CD4-positive, alpha-beta T cell (primary cell): ENCODE measurements at regions not wholly inside any gene's neighbourhood (a gene's known extent, or its start where the extent isn't known, plus 50 kb on each side); places are given as distances from the start of the nearest gene placed in this dataset.

Source experiments
- ATAC-seq: fragments of 200-7000 bp; cut with Tn5 transposase; one replicate; pipeline ENCODE4 v1.10.0; 2022; ENCODE audit warnings: mild to moderate bottlenecking; ENCODE audit not compliant: poor library complexity
- CTCF ChIA-PET: fragments of 350-600 bp; sonication (Branson Sonifier 250); formaldehyde crosslinking; loops from one replicate; lab custom pipeline; 2021; ENCODE audit warnings: antibody characterized with exemption, inconsistent platforms; lab: Charles Lee
- POLR2A ChIA-PET: fragments of 350-600 bp; sonication (Branson Sonifier 250); formaldehyde crosslinking; loops from one replicate; lab custom pipeline; 2021; ENCODE audit warnings: antibody characterized with exemption, inconsistent platforms; lab: Charles Lee
- DNase-seq, 14 experiments: peaks; one replicate each; pipeline ENCODE4 v3.0.0-alpha.2; 2013 to 2020; ENCODE audit warnings: mixed read lengths in 2 of 14
- H3K27ac ChIP-seq, 2 donors: one replicate each; pipeline versions ENCODE4 v1.5.1 to v1.7.0; 2013; ENCODE audit warnings: low read length in 2 of 2, low read depth in 1 of 2, mild to moderate bottlenecking in 1 of 2
- H3K27me3 ChIP-seq, 2 experiments: 1 replicate in 1 of 2; 2 replicates in 1 of 2; pipeline versions ENCODE4 v1.6.1 to v1.7.0; 2013; ENCODE audit warnings: low read length in 2 of 2, control low read depth in 1 of 2, mild to moderate bottlenecking in 1 of 2, moderate library complexity in 1 of 2; ENCODE audit not compliant: insufficient read depth in 2 of 2, control insufficient read depth in 1 of 2
- H3K36me3 ChIP-seq: one replicate; pipeline ENCODE4 v1.6.1; 2013; ENCODE audit warnings: low read length, control low read depth; ENCODE audit not compliant: insufficient read depth
- H3K4me1 ChIP-seq: one replicate; pipeline ENCODE4 v1.6.1; 2013; ENCODE audit warnings: low read length, control low read depth; ENCODE audit not compliant: insufficient read depth
- H3K4me3 ChIP-seq: one replicate; pipeline ENCODE4 v1.5.1; 2013; ENCODE audit warnings: mild to moderate bottlenecking, low read length, moderate library complexity
- H3K9me3 ChIP-seq, 2 experiments: 1 replicate in 1 of 2; 2 replicates in 1 of 2; pipeline versions ENCODE4 v1.6.1 to v1.7.0; 2013; ENCODE audit warnings: low read length in 2 of 2, mild to moderate bottlenecking in 2 of 2, control low read depth in 1 of 2, moderate library complexity in 1 of 2; ENCODE audit not compliant: control insufficient read depth in 1 of 2, insufficient read depth in 1 of 2
- H3K27ac Mint-ChIP-seq: one replicate; pipeline ENCODE4 v1.8.0; 2020; ENCODE audit warnings: mixed read lengths
- H3K27me3 Mint-ChIP-seq: one replicate; pipeline ENCODE4 v1.8.0; 2021; ENCODE audit warnings: mixed read lengths
- H3K36me3 Mint-ChIP-seq: one replicate; pipeline ENCODE4 v1.8.0; 2021; ENCODE audit warnings: low read depth, mixed read lengths
- H3K4me1 Mint-ChIP-seq: one replicate; pipeline ENCODE4 v1.8.0; 2021; ENCODE audit warnings: low read depth, mixed read lengths
- H3K4me3 Mint-ChIP-seq: one replicate; pipeline ENCODE4 v1.8.0; 2020; ENCODE audit warnings: mild to moderate bottlenecking, mixed read lengths
- H3K9me3 Mint-ChIP-seq: one replicate; pipeline ENCODE4 v1.8.0; 2020; ENCODE audit warnings: mixed read lengths
- CTCF ChIP-seq: fragments of 200-600 bp; IDR thresholded peaks from one replicate; pipeline ENCODE4 v1.8.0; 2022; ENCODE audit warnings: antibody characterized with exemption, mild to moderate bottlenecking
- intact Hi-C, 2 experiments: fragments of 100-400 bp; cut with DNase I in 1 of 2; cut with micrococcal nuclease in 1 of 2; formaldehyde crosslinking; loops; one replicate each; pipeline versions ENCODE4 v1.15.1 to v1.9.0; 2023 to 2025; cut with DNase I, micrococcal nuclease

GRCh38 chr12:111040690-111041089 is 120.3 kb upstream of the MYL2 start:
- intact Hi-C loops: no loop called here
- Histone ChIP-seq H3K9me3 (peaks cover 0 to 12% of the 10 kb centered on the region in 2 experiments), H3K4me1 (peaks cover 10% of the 10 kb centered on the region), H3K27ac (no peak overlapping the region), H3K4me3 (no peak overlapping the region), H3K36me3 (no peaks in the 10 kb centered on the region), H3K27me3 (peaks cover 18 to 22% of the 10 kb centered on the region in 2 experiments)
- H3K4me1 Mint-ChIP-seq: peaks cover 14% of the 10 kb centered on the region
- H3K4me3 Mint-ChIP-seq: no peak overlapping the region
- no peaks in the 10 kb centered on the region for H3K36me3 Mint-ChIP-seq
- ATAC-seq: no peak
- CTCF ChIA-PET: no interaction called here
- no peak for TF ChIP-seq CTCF
- no peak overlapping the region for H3K27ac Mint-ChIP-seq
- H3K9me3 Mint-ChIP-seq: no peaks in the 10 kb centered on the region
- peaks cover 37% of the 10 kb centered on the region for H3K27me3 Mint-ChIP-seq
- POLR2A ChIA-PET: interaction anchor here (1.6 kb wide), 1 partner anchor 16 kb away, joined by 5 read pairs; no protein-coding TSS in a partner anchor
- DNase-seq: no peak

GRCh38 chr12:111038941-111039340 is 118.6 kb upstream of the MYL2 start:
- H3K4me1 ChIP-seq: peaks cover 21% of the 10 kb centered on the region
- POLR2A ChIA-PET: no interaction called here
- no peaks in the 10 kb centered on the region for H3K36me3 ChIP-seq
- no peaks in the 10 kb centered on the region for H3K36me3 Mint-ChIP-seq
- H3K27me3 ChIP-seq: peaks cover 28 to 34% of the 10 kb centered on the region in 2 experiments
- no peak overlapping the region for H3K27ac Mint-ChIP-seq
- no peak for TF ChIP-seq CTCF
- intact Hi-C loops: no loop called here
- ATAC-seq: no peak
- no peak overlapping the region for H3K4me3 Mint-ChIP-seq
- H3K27ac ChIP-seq: no peak overlapping the region
- peaks cover 47% of the 10 kb centered on the region for H3K27me3 Mint-ChIP-seq
- peaks cover 0 to 18% of the 10 kb centered on the region in 2 experiments for H3K9me3 ChIP-seq
- DNase-seq: no peak
- no peaks in the 10 kb centered on the region for H3K9me3 Mint-ChIP-seq
- peaks cover 22% of the 10 kb centered on the region for H3K4me1 Mint-ChIP-seq
- no peak overlapping the region for H3K4me3 ChIP-seq
- CTCF ChIA-PET: no interaction called here

- no peak overlapping the region for H3K27ac Mint-ChIP-seq
- H3K27ac ChIP-seq: no peak overlapping the region
- peaks cover 50% of the 10 kb centered on the region for H3K27me3 Mint-ChIP-seq
- no peaks in the 10 kb centered on the region for H3K36me3 ChIP-seq
- H3K36me3 Mint-ChIP-seq: no peaks in the 10 kb centered on the region
- ChIA-PET CTCF (no interaction called here), POLR2A (no interaction called here)
- H3K27me3 ChIP-seq: peaks cover 32 to 39% of the 10 kb centered on the region in 2 experiments
- H3K4me1 Mint-ChIP-seq: peaks cover 22% of the 10 kb centered on the region
- peaks cover 0 to 23% of the 10 kb centered on the region in 2 experiments for H3K9me3 ChIP-seq
- H3K4me1 ChIP-seq: peaks cover 26% of the 10 kb centered on the region
- no peak for TF ChIP-seq CTCF
- no peak for DNase-seq
- intact Hi-C loops: no loop called here
- ATAC-seq: no peak
- H3K4me3 ChIP-seq: no peak overlapping the region
- no peaks in the 10 kb centered on the region for H3K9me3 Mint-ChIP-seq
- H3K4me3 Mint-ChIP-seq: no peak overlapping the region
Observed at GRCh38 chr12:111038077-111038476, 117.7 kb upstream of the MYL2 start.
